ENCODE measurements at regions not wholly inside any gene's neighbourhood (a gene's known extent, or its start where the extent isn't known, plus 50 kb on each side); places are given as distances from the start of the nearest gene placed in this dataset.

DNA sequence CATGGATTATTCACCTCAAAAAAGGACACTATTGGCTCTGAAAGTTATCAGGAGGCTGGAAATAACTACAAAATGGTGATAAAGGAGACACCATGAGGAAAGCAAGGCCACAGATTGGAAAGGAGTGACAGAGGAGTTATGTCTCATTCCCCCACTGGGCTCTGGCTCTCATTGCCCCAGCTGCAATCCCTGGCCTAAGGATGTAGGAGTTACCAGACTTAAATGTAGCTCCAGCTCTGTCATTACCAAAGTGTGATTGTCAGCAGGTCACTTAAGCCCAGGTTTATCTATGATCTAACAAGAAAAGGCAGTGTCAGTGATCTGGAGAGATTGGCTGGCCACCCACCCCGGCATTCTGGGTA lies 1228.2 kb upstream of the DDX18 start:
- Histone ChIP-seq H3K4me3 (ENCODE audit: low read depth, low read length) (no peak overlapping the region), H3K27ac (no peak overlapping the region), H3K36me3 (no peaks in the 10 kb centered on the region), H3K27me3 (ENCODE audit: insufficient read depth, low read depth, severe bottlenecking) (peaks cover 14% of the 10 kb centered on the region), H3K9me3 (ENCODE audit: severe bottlenecking) (no peaks in the 10 kb centered on the region)
- TF ChIP-seq, protein P1, sequence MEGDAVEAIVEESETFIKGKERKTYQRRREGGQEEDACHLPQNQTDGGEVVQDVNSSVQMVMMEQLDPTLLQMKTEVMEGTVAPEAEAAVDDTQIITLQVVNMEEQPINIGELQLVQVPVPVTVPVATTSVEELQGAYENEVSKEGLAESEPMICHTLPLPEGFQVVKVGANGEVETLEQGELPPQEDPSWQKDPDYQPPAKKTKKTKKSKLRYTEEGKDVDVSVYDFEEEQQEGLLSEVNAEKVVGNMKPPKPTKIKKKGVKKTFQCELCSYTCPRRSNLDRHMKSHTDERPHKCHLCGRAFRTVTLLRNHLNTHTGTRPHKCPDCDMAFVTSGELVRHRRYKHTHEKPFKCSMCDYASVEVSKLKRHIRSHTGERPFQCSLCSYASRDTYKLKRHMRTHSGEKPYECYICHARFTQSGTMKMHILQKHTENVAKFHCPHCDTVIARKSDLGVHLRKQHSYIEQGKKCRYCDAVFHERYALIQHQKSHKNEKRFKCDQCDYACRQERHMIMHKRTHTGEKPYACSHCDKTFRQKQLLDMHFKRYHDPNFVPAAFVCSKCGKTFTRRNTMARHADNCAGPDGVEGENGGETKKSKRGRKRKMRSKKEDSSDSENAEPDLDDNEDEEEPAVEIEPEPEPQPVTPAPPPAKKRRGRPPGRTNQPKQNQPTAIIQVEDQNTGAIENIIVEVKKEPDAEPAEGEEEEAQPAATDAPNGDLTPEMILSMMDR (IDR thresholded peaks at IDR 0.05; ENCODE audit: low read depth, low read length): no peak
- no peak for DNase-seq

Data from WERI-Rb-1 (cell line).